GM19035 (cell line): ENCODE measurements at regions not wholly inside any gene's neighbourhood (a gene's known extent, or its start where the extent isn't known, plus 50 kb on each side); places are given as distances from the start of the nearest gene placed in this dataset.

Source experiments
- ATAC-seq: cut with Tn5 transposase; IDR thresholded peaks from one replicate; pipeline ENCODE4 v1.9.1; 2021; ENCODE audit not compliant: unreplicated experiment

DNA sequence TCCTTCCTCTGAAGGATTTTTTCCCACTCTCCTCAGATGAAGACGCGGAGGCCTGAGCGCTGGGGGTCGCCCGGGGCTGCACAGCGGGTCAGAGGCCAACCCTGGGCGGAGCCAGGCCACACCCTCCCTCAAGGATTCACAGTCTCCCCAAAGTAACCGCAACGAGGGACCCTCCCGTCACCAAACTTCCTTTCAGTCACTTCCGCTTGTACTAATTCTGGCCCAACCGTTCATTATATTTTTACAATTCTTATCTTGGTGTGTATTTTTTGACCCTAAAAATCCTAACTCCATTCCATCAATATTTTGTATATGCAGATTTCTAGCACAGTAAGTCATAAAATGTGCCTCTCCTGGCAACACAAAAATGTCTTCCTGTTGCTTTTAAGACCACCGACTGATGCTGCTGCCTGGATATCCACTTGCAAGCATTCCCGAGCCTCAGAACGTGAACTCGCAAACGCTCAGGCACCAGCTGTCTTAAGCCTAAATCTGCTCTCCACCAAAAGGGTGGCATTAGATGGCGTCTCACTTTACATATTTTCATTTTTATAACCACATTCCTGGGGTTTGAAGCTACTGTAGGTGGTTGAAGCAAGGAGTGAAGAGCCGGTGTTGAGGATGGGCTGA is 128.0 kb downstream of the DLL1 start:
- no peak for ATAC-seq

DNA sequence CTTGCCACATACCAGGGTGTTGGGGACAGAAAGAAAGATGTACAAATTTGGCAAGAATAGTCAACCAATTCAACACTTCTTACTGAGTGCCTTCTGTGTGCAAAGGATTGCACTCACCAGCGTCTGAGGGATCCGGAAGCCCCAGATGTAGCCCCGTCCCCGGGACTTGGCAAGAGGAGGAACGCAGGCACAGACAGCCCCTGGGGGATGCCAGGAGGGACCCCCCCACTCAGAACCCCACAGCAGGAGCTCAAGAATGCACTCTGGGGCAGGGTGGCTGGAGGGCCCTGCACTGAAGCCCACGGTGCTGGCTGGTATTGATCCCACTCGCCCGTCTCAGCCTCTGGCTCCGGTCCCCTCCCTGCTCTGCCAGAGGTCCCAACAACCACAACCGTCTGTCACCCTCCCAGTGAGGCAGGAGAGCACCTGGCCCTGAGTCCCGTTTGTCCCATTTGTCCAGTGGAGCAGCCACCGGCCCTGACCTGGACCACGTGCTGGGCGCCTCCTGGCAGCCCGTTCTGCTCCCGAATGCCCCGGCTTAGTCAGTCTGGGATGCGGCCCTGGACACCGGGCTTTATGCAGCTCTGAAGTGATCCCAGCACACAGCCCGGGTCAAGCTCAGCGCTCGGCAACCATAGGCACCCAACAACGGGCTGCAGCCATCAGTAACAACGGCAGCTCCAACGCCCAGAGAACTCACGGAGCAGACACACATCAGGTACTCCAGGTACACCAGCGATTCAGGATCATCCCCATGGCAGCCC is 128.7 kb downstream of the DLL1 start:
- no peak for ATAC-seq

DNA sequence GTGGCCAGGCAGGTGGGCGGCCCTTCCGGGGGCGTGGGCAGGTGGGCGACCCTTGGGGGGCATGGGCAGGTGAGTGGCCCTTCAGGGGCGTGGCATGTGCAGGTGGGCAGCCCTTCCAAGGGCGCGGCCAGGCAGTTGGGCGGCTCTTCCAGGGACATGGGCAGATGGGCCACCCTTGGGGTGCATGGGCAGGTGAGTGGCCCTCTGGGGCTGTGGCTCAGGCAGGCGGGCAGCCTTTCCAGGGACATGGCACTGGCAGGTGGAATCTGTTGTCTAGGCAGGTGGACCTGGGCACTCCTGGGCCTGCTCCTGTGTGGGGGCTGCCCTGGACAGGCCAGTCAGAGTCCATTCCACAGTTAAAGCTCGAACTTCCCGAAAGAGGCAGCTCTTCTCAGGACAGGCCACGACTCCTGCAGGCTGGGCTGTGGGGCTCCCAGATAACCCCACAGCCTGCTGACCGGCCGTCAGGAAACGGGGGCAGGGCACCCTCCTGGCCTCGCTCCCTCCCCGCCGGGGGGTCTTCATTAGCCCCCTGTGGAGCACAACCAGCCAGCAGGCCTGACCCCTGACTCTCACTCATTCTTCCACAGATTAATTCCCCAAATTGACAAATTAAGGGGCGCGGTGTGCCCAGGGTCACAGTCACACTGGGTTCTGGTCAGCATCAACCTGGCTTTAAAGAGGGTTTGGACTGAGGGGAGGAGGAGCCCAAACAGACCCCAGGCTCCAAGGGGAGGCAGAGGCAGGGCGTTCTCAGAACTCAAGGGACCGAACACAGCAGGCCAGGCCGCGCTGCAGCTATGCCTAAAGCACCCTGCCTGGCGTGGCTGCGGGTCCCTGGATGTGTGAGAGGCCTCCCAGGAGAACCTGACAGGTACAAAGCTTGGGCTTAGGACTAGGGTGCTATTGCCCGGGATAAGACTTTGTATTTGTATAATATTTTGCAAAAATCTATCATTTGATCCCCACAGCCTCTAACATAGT is 130.0 kb downstream of the DLL1 start:
- no peak for ATAC-seq

DNA sequence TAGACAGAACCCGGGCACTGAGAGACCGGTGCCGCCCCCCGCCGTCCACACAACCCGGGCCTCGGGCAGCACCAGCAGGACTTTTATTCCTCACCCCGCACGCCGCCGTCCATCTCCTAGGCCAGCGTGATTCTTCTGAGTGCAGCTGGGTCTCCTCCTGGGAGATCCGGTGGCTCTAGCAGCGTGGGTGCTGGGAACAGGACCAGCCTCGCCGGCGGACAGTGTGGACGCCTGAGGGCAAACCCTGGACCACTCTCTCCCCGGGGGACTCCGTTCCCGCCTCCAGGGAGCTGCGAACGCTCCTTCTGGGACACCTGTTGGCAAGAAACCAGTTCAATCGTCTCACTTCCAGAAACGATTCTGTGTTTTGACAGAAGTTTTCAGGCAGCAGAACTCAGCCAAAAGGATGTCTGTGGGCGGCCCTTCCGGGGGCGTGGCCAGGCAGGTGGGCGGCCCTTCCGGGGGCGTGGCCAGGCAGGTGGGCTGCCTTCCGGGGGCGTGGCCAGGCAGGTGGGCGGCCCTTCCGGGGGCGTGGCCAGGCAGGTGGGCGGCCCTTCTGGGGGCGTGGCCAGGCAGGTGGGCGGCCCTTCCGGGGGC is 130.7 kb downstream of the DLL1 start:
- ATAC-seq = no peak

DNA sequence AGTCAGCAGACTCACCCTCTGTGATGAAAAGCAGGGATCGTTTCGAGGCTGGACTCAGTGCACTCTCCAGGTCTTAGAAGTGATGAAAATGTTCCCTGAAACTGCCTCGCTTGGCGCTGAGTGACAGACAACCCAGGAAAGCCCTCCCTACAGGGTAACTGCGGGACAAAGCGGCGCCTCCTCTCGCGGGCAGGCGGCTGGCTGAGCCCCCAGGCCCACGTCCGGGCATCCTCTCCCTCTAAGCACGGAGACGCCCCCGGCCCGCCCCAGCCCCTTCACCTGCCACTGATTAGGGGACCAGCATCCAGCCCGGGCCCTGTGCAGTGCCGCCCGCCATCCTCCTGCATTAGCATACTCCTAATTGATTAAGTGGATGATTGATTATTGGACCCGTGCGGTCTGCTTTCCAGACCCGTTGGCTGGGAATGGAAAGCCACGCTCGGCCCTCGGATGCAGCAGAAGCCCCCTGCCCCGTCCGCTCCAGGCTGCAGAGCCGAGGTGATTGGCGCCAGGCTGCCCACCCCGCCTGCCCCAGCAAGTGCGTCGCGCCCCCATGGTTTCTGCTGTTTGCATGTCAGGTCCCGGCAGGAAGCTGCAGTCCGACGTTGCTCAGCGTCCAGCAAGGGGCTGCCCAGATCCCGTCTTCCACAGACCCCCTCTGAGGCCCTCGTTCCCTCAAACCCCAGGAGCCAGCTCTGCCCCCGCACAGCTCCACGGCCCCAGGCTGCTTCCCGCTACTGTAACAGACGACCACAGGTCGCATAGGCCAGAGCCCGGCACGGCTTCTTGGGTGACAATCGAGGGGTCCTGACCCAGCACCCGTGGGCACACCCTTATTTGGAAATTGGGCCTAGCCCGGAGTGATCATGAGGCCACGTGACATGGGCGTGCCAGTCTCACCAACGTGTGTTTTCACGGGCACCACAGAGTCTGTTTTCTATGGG is 131.6 kb downstream of the DLL1 start:
- ATAC-seq = no peak

DNA sequence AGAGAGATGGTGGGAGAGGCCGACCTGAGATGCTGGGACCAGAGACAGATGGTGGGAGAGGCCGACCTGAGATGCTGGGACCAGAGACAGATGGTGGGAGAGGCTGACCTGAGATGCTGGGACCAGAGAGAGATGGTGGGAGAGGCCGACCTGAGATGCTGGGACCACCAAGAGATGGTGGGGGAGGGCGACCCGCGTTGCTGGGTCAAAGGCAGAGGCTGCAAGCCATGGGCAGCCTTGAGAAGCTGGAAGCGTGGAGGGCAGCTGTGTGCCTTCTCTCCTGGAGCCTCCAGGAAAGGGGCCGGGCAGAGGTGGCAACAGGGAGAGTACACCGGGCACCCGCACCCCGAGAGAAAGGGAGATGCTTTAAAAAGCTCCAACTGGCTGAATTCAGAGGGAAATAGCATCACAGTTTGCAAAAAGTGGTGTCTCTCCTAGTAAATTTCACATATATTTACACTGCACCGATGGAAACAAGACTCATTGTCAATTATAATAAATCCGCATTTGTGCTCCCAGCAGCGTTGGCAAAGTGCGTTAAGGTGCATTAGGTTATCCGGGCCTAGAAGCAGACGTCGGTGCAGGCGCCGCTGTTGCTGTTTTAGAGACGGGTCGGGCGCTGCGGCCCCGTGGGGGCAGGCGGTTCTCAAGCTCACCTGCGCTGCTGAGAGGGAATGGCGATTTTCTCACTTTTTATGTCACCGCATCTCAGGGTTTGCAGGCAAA is 132.4 kb downstream of the DLL1 start:
- ATAC-seq = no peak

DNA sequence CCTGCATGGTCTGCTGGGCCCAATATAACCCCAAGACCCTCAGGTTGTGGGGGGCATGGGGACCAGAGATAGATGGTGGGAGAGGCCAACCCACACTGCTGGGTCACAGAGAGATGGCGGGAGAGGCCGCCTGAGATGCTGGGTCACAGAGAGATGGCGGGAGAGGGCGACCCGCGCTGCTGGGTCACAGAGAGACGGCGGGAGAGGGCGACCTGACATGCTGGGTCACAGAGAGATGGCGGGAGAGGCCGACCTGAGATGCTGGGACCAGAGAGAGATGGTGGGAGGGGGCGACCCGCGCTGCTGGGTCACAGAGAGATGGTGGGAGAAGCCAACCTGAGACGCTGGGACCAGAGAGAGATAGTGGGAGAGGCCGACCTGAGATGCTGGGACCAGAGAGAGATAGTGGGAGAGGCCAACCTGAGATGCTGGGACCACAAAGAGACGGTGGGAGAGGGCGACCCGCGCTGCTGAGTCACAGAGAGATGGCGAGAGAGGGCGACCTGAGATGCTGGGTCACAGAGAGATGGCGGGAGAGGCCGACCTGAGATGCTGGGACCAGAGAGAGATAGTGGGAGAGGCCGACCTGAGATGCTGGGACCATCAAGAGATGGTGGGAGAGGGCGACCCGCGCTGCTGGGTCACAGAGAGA is 133.2 kb downstream of the DLL1 start:
- no peak for ATAC-seq

DNA sequence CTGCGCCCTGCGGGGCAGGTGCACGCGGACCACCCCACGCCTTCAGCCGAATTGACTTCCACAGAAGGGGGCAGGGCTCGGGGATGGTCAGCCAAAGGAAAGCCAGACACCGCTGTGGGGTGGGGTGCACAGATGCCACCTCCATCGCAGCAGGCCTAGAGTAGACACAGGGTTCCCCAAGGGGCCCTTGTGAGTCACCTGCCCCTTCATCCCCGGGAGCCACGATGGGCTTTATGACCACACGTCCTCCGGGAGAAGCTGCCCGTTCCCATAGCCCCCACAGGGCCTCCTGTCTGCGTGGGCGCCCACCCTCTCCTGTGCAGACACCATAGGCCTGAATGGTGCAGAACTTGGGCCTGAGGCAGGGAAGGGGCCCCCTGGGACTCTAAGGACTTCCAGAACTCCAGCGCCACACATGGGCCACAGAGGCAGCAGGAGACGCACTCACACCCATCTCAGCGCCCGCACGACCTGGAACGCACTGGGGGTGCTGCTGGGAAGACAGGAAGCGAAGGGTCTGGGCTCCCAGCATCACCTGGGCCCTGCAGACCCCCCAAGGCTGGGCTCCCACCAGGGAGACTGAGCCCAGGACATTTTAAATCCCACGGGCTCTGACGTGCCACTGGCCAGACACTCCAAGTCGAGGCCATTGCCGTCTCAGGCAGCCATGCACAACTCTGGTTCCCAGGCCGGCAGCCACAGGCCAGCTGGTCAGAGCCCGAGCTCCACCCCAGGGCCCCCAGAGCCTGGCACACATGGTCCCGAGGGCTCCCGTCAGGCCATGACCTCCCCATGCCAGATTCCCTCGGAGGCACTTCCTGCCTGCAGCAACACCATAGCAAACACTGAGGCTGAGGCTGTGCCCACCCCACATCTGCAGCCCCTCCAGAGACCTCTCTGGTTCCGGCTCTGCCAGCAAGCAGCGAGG is 134.2 kb downstream of the DLL1 start:
- no peak for ATAC-seq

DNA sequence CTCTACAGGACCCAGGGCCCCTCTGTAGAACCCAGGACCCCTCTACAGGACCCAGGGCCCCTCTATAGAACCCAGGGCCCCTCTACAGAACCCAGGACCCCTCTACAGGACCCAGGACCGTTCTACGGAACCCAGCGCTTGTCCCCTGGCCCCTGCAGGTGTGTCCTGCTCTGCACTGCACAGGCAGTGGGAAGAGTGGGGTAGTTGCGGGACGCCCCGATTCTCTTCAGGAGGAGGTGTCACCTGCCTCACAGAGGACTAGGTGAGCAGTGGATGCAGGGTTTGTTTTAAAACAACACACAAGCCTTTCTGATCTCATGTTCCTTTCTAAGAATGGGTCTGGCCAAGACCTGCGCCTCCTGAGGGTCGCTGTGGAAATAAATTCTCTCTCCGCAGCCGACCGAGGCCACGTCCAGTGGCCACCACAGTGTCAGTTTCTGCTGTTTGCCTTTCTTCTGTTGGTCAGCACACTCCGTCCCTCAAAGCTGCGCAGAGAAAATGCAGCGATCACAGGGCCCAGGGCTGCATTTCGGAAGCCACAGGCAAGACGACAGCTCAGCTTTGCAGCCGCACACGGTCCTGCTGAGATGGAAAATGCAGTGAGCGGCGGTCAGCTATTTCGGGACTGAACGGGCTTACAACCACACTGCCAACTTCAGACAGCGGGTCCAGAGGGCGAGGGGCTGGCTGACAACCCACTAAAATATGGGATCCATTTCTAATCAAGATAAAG is 135.2 kb downstream of the DLL1 start:
- ATAC-seq = no peak

DNA sequence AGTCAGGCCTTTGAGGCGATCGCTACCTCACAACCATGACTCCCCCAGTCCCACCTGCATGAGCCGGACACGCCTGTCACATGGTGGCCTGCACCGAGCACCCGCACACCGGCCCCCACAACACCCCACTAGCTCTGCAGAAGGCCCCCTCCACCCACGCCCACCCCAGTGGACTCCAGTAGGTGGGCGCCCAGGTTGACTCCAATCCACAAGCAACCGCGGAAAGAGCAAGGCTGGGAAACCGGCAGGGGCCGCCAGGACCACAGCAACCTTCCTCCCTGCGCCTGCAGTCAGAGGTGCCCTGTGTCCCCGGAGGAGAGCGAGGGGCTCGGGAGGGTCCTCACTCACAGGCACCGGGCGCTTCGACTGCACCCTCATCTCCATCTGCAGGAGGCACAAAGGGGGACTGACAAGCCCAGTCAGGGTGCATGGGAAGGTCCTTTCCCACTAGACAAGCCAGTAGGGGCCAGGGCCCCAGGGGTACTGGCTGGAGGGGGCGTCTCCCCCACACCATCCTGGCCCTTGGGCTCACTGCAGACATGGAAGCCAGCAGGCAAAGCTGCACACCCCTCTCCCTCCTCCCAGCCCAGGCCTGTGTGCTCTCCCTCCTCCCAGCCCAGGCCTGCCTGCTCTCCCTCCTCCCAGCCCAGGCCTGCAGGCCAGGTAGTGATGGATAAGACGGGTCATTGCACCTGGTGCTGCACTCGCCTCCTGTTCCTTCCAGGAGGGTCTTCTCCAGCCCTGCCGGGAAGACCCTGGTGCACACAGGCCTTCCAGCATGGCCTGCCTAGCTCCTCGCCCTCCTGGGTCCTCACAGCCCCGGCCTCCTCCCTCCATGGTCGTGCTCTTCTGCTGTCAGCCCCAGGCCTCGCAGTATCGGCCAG is 137.2 kb downstream of the DLL1 start:
- ATAC-seq = no peak

DNA sequence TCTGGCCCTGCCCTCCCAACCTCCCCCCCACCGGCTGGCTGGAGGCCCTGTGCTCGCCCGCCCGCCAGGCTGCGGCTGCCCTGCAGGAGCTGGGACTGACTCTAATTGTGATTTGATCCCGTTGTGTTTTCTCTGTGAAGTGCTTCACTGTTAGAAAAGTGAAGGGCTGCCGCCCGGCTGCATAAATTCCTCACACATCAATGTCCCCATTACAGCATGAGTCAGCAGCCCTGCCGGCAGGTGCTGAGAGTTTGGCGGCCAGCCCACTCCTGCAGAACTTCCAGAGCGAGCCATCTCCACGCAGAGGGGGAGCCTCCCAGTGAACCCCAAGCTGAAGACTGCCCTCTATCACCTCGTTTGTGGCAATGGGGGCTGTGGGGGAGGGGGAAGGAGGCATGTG is 137.9 kb downstream of the DLL1 start:
- ATAC-seq = no peak

DNA sequence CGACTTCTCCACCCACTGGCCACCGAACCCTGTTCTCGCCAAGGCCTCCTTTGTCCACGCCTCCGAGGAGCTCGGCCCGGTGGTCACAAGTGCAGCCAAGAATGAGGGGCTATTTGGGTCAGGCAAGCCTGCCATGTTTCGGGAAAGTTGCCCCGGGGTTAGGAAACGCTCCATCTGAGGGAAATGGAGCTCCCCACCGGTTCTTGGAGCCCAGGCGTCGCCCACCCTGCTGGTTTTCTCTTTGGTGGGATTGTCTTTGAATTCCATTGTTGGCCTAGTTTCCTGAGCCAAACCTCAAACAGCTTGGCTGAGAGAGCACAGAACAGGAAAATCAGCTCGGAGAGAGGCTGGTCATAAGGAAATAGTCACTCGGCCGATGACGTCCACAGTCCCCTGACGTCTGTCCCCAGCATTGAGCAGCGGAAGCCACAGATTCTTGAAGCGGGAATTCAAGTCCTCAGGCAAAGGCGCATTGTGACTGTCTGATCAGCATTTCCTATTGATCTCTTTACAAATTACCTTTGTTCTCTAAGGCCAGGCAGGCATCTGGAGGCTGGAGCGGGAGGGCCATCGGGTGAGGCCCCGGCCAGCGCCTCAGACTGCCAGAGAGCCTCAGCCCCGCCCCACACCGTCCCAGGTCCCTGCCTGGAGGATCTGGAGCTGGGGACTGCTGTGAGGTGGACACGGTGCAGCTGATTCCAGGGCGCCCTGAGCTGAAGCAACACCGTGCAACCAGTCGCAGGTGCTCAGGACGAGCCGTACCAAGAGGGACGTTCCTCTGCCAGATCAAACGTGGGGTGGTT is 138.6 kb downstream of the DLL1 start:
- no peak for ATAC-seq

DNA sequence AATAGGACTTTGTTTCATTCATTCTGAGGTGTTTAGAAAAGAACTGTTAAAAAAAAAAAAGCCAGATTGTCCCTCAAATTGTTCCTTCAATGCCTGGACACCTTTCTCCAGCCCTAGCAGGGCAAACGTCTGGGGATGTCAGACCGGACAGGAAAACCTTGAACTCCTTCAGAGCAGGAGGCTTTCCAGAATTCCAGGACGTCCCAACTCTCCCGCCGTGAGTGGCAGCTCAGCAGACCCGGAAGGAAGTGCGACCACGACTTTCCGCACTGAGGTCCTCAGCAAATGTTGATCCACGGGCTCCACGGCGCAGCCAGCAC is 139.1 kb downstream of the DLL1 start:
- no peak for ATAC-seq

DNA sequence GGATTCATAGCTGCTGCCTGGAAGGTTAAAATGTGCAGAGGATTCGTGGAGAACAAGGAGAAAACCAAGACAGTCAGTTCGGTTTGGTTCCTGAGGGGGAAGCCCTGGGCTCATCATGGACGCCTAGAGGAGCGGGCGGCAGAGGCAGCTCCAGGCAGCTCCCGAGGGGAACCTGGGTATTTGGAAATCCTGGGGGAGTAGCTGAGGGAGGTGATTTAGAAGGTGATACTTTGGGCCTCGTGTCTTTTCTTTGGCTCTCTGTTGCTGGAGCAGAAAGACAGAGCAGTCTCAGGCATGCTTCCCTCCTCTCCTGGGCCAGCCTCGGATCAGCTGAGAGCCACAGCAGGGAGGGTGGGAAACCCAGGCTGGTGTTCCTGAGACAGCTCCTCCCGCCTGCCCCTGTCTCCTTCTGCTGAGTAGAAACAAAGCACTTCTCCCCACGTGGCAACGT is 139.5 kb downstream of the DLL1 start:
- no peak for ATAC-seq

DNA sequence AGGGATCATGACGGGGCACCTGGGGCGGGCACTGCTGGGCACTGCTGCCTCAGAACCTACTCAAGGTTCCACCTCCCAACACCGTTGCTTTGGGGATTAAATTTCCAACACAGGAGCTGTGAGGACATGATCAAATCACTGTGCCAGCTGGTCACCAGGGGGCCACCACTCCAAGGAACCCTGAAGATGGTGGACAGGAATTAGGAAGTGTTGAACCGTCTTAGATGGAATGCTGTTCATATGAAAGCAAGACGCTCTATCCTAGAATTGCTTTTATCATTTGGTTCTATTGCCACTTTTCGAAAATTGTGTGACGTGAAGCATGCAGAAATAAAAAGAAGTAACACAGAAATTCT is 140.3 kb downstream of the DLL1 start:
- no peak for ATAC-seq
